Activated gamma-delta T cell treated with Interleukin-2 at 50 U/mL for 16 hours (primary cell): ENCODE measurements at regions not wholly inside any gene's neighbourhood (a gene's known extent, or its start where the extent isn't known, plus 50 kb on each side); places are given as distances from the start of the nearest gene placed in this dataset.

Experiments used
- DNase-seq: peaks from one replicate; pipeline ENCODE4 v3.0.0-alpha.2; 2020

DNA sequence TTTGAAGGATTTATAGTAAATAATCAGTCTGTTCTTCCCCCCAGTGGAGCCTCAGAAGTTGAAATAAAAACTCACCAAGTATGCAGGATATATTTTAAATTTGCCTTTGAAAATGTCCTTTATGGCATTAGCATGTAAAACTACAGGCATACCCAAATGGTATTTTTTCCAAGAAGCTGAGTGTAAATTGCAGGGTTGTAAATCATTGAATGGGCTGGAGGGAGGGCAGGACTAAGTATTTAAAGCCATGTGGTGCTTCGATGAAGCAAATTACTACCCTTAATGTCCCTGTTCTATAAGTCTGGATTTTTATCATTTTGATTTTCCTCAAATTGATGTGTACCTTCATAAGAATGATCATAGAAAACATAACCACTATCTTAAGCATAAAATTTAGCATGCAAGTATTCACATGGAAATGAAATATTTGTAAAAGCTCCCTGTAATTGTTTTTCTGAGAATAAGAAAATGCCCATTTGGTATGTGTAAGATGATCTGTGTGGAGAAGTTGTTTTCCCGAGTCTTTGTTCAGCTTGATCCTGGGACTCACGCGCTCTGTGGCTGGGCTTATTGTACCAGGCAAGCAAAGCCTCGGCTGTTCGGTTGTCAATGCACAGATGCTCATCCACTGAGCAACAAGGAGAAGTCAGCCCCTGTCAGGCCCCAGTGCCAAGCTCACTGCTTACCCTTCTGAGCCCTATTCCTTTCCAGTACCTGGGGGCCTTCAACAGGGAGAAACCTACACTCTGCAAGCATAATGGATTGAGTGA is 66.7 kb downstream of the CD164 start:
- no peak for DNase-seq

- no peak for DNase-seq
Observed at GRCh38 chr6:109314313-109314712, 68.0 kb downstream of the CD164 start.

GRCh38 chr6:109313139-109313538 is 69.1 kb downstream of the CD164 start:
- no peak for DNase-seq

- no peak for DNase-seq
Observed at GRCh38 chr6:109311471-109311870, 70.8 kb downstream of the CD164 start.

DNA sequence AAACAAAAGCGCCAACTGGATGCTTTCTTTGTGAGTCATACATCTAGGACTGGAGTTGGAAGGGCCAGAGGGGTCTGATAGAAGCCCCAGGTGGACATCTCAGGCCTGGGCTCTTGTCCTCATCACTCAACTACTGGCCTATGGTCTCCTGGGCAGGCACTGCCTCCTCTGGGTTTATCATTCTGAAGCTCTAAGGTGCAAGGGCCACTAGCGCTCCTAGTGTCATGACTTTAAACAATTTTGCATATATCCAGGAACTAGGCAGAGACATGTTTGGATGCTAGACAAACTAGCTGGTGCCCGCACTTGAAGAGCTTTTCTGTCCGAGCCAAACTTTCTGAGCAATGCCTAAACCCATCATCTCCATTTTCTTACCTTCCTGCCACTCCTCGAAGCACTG is 72.3 kb downstream of the CD164 start:
- DNase-seq = no peak

DNA sequence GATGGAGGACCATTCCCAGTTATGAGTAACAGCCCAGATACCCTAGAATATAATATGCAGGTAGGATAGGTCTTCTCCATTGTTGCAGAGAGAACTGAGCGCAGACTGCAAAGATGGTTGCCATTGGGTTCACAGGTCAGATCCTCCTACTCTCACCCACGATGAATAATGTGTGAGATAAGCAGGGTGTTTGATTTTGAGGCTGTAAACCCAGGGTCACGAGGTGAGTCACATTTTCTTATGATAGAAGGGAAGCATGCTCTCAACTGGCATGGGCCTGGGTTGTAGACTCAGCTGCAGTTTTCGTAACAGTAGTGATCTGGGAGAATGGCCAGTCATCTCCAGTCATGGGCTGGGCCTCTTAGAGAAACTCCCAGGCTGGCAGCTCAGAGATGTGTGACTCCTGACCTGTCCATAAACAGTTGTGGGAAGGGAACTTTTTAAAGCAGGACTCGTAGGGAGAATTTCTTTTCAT is 74.2 kb downstream of the CD164 start:
- no peak for DNase-seq

DNA sequence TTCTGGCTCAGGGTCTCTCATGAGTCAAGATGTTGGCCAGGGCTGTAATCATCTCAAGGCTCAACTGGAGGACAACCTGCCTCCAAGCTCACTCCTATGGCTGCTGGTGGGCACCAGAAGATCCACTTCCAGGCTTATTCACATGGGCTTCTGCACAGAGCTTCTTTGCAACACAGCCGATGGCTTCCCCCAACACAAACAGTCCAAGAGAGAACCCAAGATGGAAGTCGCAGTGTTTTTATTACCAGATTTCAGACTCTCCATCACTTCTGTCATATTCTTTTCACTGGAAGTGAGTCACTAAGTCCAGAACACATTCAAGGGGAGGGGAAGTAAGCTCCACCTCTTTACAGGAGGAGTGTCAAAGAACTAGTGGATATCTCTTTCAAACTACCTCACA is 75.5 kb downstream of the CD164 start:
- DNase-seq = no peak

DNA sequence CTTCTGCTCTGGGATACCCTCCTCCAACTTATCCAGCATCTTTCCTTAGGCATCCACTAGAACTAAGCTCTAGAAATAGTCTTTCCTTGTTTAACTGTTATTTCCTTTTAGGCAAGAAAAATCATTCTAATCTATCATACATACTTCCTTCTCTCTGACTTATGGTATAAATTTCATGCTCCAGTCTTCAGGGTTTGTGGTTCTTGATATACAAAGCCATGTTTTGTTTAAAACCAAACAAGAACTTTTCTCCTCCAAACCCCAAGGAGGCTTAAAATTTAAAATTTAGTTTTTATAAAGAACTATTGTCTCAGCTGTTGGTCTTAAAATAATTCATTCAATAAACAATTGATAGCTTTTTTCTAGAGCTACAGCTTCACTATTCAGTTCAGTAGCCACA is 77.2 kb downstream of the CD164 start:
- no peak for DNase-seq

- DNase-seq = no peak
Observed at GRCh38 chr6:109304284-109305015, 77.8 kb downstream of the CD164 start.

DNA sequence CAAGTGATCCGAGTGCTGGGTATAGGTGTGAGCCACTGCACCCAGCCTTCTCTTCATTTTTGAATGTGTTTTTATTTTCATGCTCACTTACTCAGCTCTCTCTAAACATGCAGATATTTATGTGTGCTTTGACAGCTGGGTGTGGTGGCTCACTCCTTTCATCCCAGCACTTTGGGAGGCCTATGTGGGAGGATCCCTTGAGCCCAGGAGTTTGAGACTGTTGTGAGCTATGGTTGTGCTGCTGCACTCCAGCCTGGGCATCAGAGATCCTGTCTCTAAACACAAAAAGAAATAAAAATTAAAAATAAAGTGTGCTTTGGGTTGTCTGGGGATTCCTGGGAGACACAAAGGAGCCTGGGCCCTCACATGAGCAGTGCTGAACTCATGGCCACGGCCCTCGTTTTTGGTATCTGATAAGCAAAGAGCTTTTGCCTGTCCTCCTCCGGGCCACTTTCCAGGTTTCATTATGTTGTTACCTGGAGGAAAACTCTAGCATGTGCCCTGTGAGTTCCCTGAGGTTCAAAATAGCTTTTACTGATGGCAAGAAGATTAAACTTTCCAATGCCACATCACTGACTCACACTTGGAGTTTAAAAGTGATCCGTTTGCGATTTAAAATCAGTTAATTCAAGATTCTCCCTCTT is 78.5 kb downstream of the CD164 start:
- no peak for DNase-seq

GRCh38 chr6:109303164-109303563 is 79.1 kb downstream of the CD164 start:
- no peak for DNase-seq

DNA sequence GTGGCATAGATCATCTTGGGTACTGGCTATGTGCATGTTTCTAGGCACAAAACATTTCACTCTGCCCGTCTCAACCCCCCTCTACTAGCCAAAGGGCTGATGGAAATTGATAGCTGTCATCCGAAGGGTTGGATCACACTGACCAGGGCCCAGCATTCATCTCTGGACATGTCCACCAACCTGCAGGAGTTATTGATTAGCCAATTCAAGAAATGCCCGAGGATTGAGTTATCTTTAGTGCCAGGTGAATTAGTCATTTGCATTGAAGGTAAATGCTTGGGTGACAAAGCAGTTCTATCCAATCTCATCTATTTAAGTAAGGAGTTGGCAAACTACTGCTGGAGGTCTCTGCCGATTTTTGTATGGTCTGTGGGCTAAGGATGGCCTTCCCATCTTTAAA is 80.1 kb downstream of the CD164 start:
- DNase-seq = no peak

DNA sequence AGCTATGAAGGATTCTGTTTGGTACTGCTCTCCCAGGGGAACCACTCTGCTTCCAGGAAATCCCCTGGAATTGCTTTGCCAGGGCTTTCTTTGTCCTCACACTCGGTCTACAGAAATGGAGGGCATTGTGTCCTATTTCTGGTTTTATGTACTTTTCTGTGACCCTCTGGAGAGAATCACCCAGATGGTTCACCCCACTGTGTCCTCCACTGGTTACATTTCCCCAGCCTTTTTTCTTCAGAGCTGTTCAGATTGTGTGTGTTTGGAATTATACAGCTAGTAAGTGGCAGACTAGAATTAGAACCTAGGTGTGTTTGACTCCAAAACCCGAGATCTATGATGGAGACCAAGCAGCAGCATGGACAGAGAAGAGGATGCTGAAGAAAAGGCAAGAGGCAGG is 80.8 kb downstream of the CD164 start:
- DNase-seq = no peak

- no peak for DNase-seq
Observed at GRCh38 chr6:109300874-109301273, 81.4 kb downstream of the CD164 start.

DNA sequence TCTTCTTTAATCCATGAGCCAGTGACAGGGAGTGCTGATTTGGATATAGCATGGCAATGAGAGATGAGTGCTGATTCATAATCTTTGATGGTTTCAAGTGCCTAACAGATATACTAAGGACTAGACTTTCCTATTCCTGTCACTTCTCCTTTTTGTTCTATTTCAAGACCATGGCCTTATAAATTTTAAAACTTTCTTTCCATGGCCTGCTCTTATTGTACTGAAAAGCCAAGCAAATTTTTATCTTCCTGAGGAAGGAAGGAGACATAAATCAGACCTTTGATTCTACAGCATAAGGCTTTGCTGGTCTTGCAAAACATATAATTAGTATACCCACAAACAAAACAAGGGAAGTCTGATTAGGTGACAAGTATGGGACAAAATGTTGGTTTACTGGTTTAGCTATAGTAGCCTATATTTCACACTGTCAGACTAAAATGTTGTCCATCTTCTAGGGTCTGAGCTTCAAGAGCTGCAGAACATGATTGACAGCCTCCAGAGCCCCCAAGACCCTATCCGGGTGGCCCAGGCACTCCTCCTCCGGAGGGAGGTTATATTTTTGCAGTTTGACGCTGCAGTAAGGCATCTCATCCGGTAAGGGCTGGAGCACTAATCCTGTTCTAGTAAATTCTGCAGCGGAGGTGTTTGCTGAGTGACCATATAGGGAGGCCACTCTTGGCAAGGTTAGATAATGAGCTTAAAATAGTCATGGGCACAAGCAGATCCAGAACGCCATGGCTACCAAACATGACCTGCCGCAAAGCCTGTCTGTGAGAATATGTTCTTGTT is 82.3 kb downstream of the CD164 start:
- no peak for DNase-seq

DNA sequence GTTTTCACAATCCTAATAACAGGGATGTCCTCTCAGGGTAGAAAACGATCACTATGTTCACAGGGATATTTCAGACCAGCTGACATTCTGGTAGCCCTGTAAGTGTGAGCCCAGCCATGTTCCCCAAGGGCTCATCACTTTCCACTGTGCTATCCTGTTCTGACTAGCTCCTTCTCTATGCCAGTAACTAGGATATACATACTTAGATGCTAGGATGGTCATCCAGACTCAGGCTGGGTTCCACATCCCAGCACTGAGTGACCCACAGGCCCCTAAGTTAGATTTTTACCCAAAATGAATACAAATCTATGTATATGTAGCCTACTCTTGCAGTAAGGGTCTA is 83.0 kb downstream of the CD164 start:
- no peak for DNase-seq

- DNase-seq = no peak
Observed at GRCh38 chr6:109298605-109299264, 83.5 kb downstream of the CD164 start.

- no peak for DNase-seq
Observed at GRCh38 chr6:109297406-109298110, 84.7 kb downstream of the CD164 start.

GRCh38 chr6:109296971-109297372 is 85.3 kb downstream of the CD164 start:
- no peak for DNase-seq

- DNase-seq = no peak
Observed at GRCh38 chr6:109296452-109296851, 85.8 kb downstream of the CD164 start.

- no peak for DNase-seq
Observed at GRCh38 chr6:109295774-109296156, 86.5 kb downstream of the CD164 start.
